Skeletal muscle satellite cell (primary cell): ENCODE measurements at regions not wholly inside any gene's neighbourhood (a gene's known extent, or its start where the extent isn't known, plus 50 kb on each side); places are given as distances from the start of the nearest gene placed in this dataset.

Source experiments
- H3K27me3 ChIP-seq: 2 replicates; pipeline ENCODE4 v1.7.0; 2013; ENCODE audit warnings: low read length; ENCODE audit not compliant: control insufficient read depth, insufficient read depth
- H3K36me3 ChIP-seq: 2 replicates; pipeline ENCODE4 v1.7.0; 2013; ENCODE audit warnings: mild to moderate bottlenecking, control low read depth, low read length; ENCODE audit not compliant: insufficient read depth
- H3K4me1 ChIP-seq: 2 replicates; pipeline ENCODE4 v1.7.0; 2013; ENCODE audit warnings: low read length; ENCODE audit not compliant: control insufficient read depth, insufficient read depth
- H3K4me2 ChIP-seq: 2 replicates; pipeline ENCODE4 v1.7.0; 2013; ENCODE audit warnings: mild to moderate bottlenecking, low read length
- H3K4me3 ChIP-seq: 2 replicates; pipeline ENCODE4 v1.7.0; 2013; ENCODE audit warnings: low read length
- H3K9ac ChIP-seq: 2 replicates; pipeline ENCODE4 v1.7.0; 2013; ENCODE audit warnings: mild to moderate bottlenecking, low read depth, low read length, moderate library complexity
- H3K9me3 ChIP-seq: replicated peaks from 2 replicates; pipeline ENCODE4 v1.7.0; 2013; ENCODE audit warnings: mild to moderate bottlenecking, control low read depth, low read length

- Histone ChIP-seq H3K9me3 (no peaks in the 10 kb centered on the region), H3K36me3 (no peaks in the 10 kb centered on the region), H3K4me2 (no peak overlapping the region), H3K4me3 (no peak overlapping the region), H3K9ac (no peak overlapping the region), H3K27me3 (no peaks in the 10 kb centered on the region), H3K4me1 (peaks cover 31% of the 10 kb centered on the region)
Observed at GRCh38 chr21:35857095-35857494, 203.2 kb downstream of the SETD4 start.

GRCh38 chr21:35855484-35855883, 204.8 kb downstream of the SETD4 start:
- no peak overlapping the region for H3K9ac ChIP-seq
- H3K4me1 ChIP-seq, result peaks cover 30% of the 10 kb centered on the region
- no peak overlapping the region for H3K4me3 ChIP-seq

GRCh38 chr21:35854281-35854680, 206.0 kb downstream of the SETD4 start:
- no peaks in the 10 kb centered on the region for H3K36me3 ChIP-seq
- no peak overlapping the region for H3K4me3 ChIP-seq
- H3K4me2 ChIP-seq, result no peak overlapping the region
- H3K9me3 ChIP-seq, result no peaks in the 10 kb centered on the region
- no peak overlapping the region for H3K9ac ChIP-seq
- peaks cover 39% of the 10 kb centered on the region for H3K4me1 ChIP-seq
- H3K27me3 ChIP-seq, result no peaks in the 10 kb centered on the region

More at GRCh38 chr21:35855484-35855883, 204.8 kb downstream of the SETD4 start:
- H3K9me3 ChIP-seq, result no peaks in the 10 kb centered on the region
- H3K4me2 ChIP-seq, result no peak overlapping the region
- H3K36me3 ChIP-seq, result no peaks in the 10 kb centered on the region
- no peaks in the 10 kb centered on the region for H3K27me3 ChIP-seq

- H3K9ac ChIP-seq, result no peak overlapping the region
- H3K27me3 ChIP-seq, result no peaks in the 10 kb centered on the region
- H3K4me2 ChIP-seq, result no peak overlapping the region
- H3K9me3 ChIP-seq, result no peaks in the 10 kb centered on the region
- no peaks in the 10 kb centered on the region for H3K36me3 ChIP-seq
- H3K4me1 ChIP-seq, result peaks cover 39% of the 10 kb centered on the region
- H3K4me3 ChIP-seq, result no peak overlapping the region
Observed at GRCh38 chr21:35853321-35854239, 206.7 kb downstream of the SETD4 start.

GRCh38 chr21:35852820-35853219, 207.5 kb downstream of the SETD4 start:
- Histone ChIP-seq H3K4me3 (no peak overlapping the region), H3K9me3 (no peaks in the 10 kb centered on the region), H3K4me2 (no peak overlapping the region), H3K9ac (no peak overlapping the region), H3K36me3 (no peaks in the 10 kb centered on the region), H3K4me1 (peaks cover 39% of the 10 kb centered on the region), H3K27me3 (no peaks in the 10 kb centered on the region)

- H3K36me3 ChIP-seq, result no peaks in the 10 kb centered on the region
- H3K4me3 ChIP-seq, result peak overlapping the region; percentile 51
- H3K9me3 ChIP-seq, result no peaks in the 10 kb centered on the region
- H3K4me2 ChIP-seq, result peak overlapping the region; percentile 77
- peaks cover 32% of the 10 kb centered on the region for H3K4me1 ChIP-seq
- H3K9ac ChIP-seq, result peak overlapping the region; percentile 79
- H3K27me3 ChIP-seq, result no peaks in the 10 kb centered on the region
Observed at GRCh38 chr21:35850542-35851103, 209.7 kb downstream of the SETD4 start.

GRCh38 chr21:35850029-35850428, 210.3 kb downstream of the SETD4 start:
- Histone ChIP-seq H3K36me3 (no peaks in the 10 kb centered on the region), H3K9ac (peak overlapping the region; percentile 79), H3K4me2 (peak overlapping the region; percentile 77), H3K27me3 (no peaks in the 10 kb centered on the region), H3K9me3 (no peaks in the 10 kb centered on the region), H3K4me1 (peaks cover 26% of the 10 kb centered on the region), H3K4me3 (peak overlapping the region; percentile 51)

- no peak overlapping the region for H3K4me2 ChIP-seq
- H3K27me3 ChIP-seq, result no peaks in the 10 kb centered on the region
- H3K4me1 ChIP-seq, result peaks cover 18% of the 10 kb centered on the region
Observed at GRCh38 chr21:35849144-35849543, 211.2 kb downstream of the SETD4 start.

GRCh38 chr21:35843911-35844667, 216.2 kb downstream of the SETD4 start:
- H3K36me3 ChIP-seq, result no peaks in the 10 kb centered on the region
- H3K4me2 ChIP-seq, result no peak overlapping the region
- no peak overlapping the region for H3K4me3 ChIP-seq
- no peaks in the 10 kb centered on the region for H3K4me1 ChIP-seq
- H3K9me3 ChIP-seq, result no peaks in the 10 kb centered on the region
- no peak overlapping the region for H3K9ac ChIP-seq
- H3K27me3 ChIP-seq, result no peaks in the 10 kb centered on the region

More at GRCh38 chr21:35849144-35849543, 211.2 kb downstream of the SETD4 start:
- no peak overlapping the region for H3K9ac ChIP-seq
- no peak overlapping the region for H3K4me3 ChIP-seq
- no peaks in the 10 kb centered on the region for H3K36me3 ChIP-seq
- no peaks in the 10 kb centered on the region for H3K9me3 ChIP-seq

GRCh38 chr21:35840949-35841348, 219.4 kb downstream of the SETD4 start:
- Histone ChIP-seq H3K4me2 (no peak overlapping the region), H3K36me3 (no peaks in the 10 kb centered on the region), H3K9ac (no peak overlapping the region), H3K27me3 (no peaks in the 10 kb centered on the region), H3K4me1 (no peaks in the 10 kb centered on the region), H3K9me3 (no peaks in the 10 kb centered on the region), H3K4me3 (no peak overlapping the region)

GRCh38 chr21:35840197-35840799, 220.0 kb downstream of the SETD4 start:
- Histone ChIP-seq H3K9ac (no peak overlapping the region), H3K36me3 (no peaks in the 10 kb centered on the region), H3K9me3 (no peaks in the 10 kb centered on the region), H3K4me3 (no peak overlapping the region), H3K4me2 (no peak overlapping the region), H3K27me3 (no peaks in the 10 kb centered on the region), H3K4me1 (no peaks in the 10 kb centered on the region)
